IPS-NIHi7 (cell line): ENCODE measurements at regions not wholly inside any gene's neighbourhood (a gene's known extent, or its start where the extent isn't known, plus 50 kb on each side); places are given as distances from the start of the nearest gene placed in this dataset.

Source experiments
- DNase-seq: peaks from one replicate; pipeline ENCODE4 v3.0.0; 2012; ENCODE audit warnings: mixed read lengths; ENCODE audit errors: extremely low spot score

DNA sequence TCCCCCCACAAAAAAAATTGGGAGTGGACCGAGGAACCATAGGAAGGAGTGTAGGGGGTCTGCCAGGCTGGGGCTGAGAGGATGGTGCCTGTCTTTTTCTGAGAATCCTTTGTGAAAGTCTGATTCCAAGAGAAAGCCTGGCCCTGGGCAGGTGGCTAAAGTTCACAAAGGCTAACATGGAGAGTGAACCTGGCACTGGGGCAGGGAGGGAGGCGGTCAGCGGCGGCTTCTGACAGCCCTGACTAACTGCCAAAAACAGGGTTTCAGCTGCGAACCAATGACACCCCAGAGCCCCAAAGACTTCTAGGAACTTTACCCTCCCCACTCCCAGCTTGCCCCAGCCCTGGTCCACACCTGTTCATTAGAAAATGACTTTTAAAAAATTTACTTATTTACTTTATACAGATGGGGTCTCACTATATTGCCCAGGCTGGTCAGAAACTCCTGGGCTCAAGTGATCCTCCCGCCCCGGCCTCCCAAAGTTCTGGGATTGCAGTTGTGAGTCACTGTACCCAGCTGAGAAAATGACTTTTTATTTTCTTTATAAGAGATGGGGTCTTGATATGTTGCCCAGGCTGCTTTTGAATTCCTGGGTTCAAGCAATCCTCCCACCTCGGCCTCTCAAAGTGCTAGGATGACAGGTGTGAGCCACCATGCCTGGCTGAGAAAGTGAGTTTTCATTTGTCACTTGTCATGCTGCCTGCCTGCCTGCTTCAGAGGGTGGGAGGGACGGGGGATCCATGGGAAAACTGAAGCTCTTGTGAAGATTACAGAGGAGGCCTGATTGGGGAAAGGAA is 61.0 kb upstream of the DUSP5 start:
- no peak for DNase-seq

DNA sequence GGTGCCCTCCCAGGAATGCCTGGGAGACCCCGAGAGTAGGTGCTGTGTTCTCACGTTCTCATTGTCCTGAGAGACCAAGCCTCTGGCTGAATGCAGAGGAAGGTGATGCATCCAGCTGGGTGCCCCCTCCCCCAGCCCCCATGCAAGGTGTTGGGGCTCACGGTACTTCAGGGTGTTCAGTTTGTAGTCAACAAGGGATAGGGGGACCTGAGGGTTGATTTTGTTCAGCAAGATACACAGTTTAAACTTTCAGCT is 60.4 kb upstream of the DUSP5 start:
- DNase-seq = no peak

GRCh38 chr10:110437761-110438341 is 59.9 kb upstream of the DUSP5 start:
- no peak for DNase-seq

GRCh38 chr10:110442746-110443145 is 55.0 kb upstream of the DUSP5 start:
- no peak for DNase-seq

- DNase-seq = no peak
Measured at GRCh38 chr10:110443239-110444003, 54.3 kb upstream of the DUSP5 start.

GRCh38 chr10:110444004-110444337 is 53.7 kb upstream of the DUSP5 start:
- no peak for DNase-seq

DNA sequence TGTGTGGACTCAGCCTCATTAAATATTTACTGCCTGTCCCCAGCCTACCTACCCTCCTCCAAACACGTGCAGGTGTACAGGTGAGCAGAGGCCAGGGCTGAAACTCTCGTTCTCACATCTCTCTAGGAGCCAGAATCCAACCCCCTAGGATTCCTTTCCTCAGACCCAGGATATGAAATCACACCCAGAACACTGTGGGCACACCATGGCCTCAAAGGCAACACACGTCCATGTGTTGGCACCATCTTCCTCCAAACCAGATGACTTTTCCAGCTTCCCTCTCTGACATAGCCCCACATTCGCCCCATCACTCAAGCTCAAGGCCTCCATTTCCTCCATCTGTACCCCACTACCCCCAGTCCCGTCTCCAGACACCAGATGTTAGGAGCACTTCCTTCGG is 51.8 kb upstream of the DUSP5 start:
- DNase-seq = no peak

- DNase-seq = no peak
Measured at GRCh38 chr10:110446277-110446676, 51.4 kb upstream of the DUSP5 start.

DNA sequence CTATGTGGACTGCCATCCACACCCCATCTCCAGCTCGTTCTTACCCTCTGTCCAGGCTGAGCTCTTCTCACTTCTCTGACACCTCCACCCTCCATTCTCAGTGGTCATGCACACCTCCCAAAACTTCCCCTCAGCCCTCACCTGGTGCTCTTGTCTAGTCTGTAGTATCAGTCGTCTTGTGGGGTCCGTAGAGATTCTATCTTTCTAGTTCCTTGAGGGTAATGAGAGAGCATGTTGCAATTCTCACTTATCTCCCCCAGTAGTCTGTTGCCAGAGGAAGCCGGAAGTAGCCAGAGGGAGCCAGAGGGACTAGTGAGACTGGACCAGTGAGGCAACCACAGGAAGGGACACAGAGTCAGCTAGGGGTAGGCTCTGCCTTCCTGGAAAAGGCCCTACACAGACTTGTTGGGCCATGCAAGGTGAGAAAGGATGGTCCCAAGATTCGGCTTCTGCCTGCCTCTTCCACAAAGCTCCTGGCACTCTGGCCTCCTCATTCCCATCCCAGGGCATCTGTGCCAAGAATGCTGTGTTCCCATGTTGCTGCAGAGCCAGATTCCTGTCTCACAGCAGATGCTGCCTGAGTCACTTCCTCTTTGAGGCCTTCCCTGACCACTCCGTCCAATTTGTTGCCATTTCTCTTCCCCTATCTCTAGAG is 50.6 kb upstream of the DUSP5 start:
- no peak for DNase-seq

GRCh38 chr10:110447886-110448285 is 49.8 kb upstream of the DUSP5 start:
- DNase-seq = no peak
